ENCODE measurements at regions not wholly inside any gene's neighbourhood (a gene's known extent, or its start where the extent isn't known, plus 50 kb on each side); places are given as distances from the start of the nearest gene placed in this dataset.

- Histone ChIP-seq H3K56ac (ENCODE audit: insufficient read length, low read depth, low read length) (no peak overlapping the region), H2AK5ac (ENCODE audit: insufficient read length, low read length) (no peak overlapping the region), H2AFZ (ENCODE audit: low read length) (no peak overlapping the region), H3T11ph (ENCODE audit: low read length) (no peak overlapping the region), H2BK120ac (ENCODE audit: low read depth, low read length, poor library complexity, severe bottlenecking) (no peak overlapping the region), H4K8ac (replicated peaks; ENCODE audit: insufficient read length, low read depth, low read length) (no peak overlapping the region), H3K18ac (ENCODE audit: insufficient read length, low read depth, low read length) (no peak overlapping the region), H4K91ac (ENCODE audit: insufficient read length, low read depth, low read length) (no peak overlapping the region), H2BK20ac (ENCODE audit: low read depth, low read length, poor library complexity, severe bottlenecking) (no peak overlapping the region), H3K4ac (ENCODE audit: low read depth, low read length) (no peak overlapping the region), H2BK5ac (ENCODE audit: insufficient read length, low read length) (no peak overlapping the region), H4K20me1 (ENCODE audit: control insufficient read depth, insufficient read depth, insufficient read length) (no peaks in the 10 kb centered on the region), H3K9ac (ENCODE audit: extremely low read depth, insufficient read length, low read length) (no peak overlapping the region), H3K23ac (ENCODE audit: insufficient read length, low read depth, low read length) (no peak overlapping the region), H3K79me2 (ENCODE audit: insufficient read depth, low read length) (no peaks in the 10 kb centered on the region), H2BK15ac (ENCODE audit: low read depth, low read length) (no peak overlapping the region), H3K27ac (ENCODE audit: insufficient read length, low read depth, low read length) (no peak overlapping the region), H2BK12ac (ENCODE audit: insufficient read length, low read depth, low read length) (no peak overlapping the region), H3K23me2 (ENCODE audit: insufficient read length, low read depth, low read length, poor library complexity, severe bottlenecking) (no peaks in the 10 kb centered on the region), H3K79me1 (ENCODE audit: insufficient read depth, low read depth, low read length, poor library complexity, severe bottlenecking) (no peaks in the 10 kb centered on the region), H4K5ac (ENCODE audit: insufficient read length, low read depth, low read length) (no peak overlapping the region), H3K4me1 (ENCODE audit: insufficient read depth, low read length) (no peaks in the 10 kb centered on the region), H3K14ac (ENCODE audit: insufficient read depth, low read length) (no peak overlapping the region), H3K4me2 (ENCODE audit: insufficient read depth, insufficient read length, low read length) (no peak overlapping the region), H3K9me3 (ENCODE audit: control insufficient read depth, low read depth, low read length) (no peaks in the 10 kb centered on the region), H3K27me3 (ENCODE audit: insufficient read depth, low read length) (no peaks in the 10 kb centered on the region)
- Mint-ChIP-seq H3K36me3 (ENCODE audit: insufficient read depth in 1 of 3, low read depth in 3 of 3) (peaks cover 9 to 28% (median 12%) of the 10 kb centered on the region in 3 experiments), H3K27me3 (ENCODE audit: low read depth) (no peaks in the 10 kb centered on the region), H3K4me3 (no peak overlapping the region; a peak in 1 of 5 replicates), H3K9me3 (peaks cover 21% of the 10 kb centered on the region in 2 experiments), H3K4me1 (peaks cover 15% of the 10 kb centered on the region in 2 experiments), H3K27ac (peak overlapping the region in 2 of 3 experiments; percentile 12 to 68; a peak in 2 of 7 replicates)
- TF ChIP-seq, protein P1, sequence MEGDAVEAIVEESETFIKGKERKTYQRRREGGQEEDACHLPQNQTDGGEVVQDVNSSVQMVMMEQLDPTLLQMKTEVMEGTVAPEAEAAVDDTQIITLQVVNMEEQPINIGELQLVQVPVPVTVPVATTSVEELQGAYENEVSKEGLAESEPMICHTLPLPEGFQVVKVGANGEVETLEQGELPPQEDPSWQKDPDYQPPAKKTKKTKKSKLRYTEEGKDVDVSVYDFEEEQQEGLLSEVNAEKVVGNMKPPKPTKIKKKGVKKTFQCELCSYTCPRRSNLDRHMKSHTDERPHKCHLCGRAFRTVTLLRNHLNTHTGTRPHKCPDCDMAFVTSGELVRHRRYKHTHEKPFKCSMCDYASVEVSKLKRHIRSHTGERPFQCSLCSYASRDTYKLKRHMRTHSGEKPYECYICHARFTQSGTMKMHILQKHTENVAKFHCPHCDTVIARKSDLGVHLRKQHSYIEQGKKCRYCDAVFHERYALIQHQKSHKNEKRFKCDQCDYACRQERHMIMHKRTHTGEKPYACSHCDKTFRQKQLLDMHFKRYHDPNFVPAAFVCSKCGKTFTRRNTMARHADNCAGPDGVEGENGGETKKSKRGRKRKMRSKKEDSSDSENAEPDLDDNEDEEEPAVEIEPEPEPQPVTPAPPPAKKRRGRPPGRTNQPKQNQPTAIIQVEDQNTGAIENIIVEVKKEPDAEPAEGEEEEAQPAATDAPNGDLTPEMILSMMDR (conservative IDR thresholded peaks at IDR 0.05) = no peak
- DNase-seq = no peak
Measured at GRCh38 chr3:176193032-176193730, 1004.1 kb downstream of the TBL1XR1 start.

Data from H9 (cell line).